NCI-H187 treated with DMSO at 0.1 percent for 48 hours (cell line): ENCODE measurements at regions not wholly inside any gene's neighbourhood (a gene's known extent, or its start where the extent isn't known, plus 50 kb on each side); places are given as distances from the start of the nearest gene placed in this dataset.

Experiments used
- DNase-seq: peaks from one replicate; lab custom pipeline; 2025; lab: John Stamatoyannopoulos, UW

DNA sequence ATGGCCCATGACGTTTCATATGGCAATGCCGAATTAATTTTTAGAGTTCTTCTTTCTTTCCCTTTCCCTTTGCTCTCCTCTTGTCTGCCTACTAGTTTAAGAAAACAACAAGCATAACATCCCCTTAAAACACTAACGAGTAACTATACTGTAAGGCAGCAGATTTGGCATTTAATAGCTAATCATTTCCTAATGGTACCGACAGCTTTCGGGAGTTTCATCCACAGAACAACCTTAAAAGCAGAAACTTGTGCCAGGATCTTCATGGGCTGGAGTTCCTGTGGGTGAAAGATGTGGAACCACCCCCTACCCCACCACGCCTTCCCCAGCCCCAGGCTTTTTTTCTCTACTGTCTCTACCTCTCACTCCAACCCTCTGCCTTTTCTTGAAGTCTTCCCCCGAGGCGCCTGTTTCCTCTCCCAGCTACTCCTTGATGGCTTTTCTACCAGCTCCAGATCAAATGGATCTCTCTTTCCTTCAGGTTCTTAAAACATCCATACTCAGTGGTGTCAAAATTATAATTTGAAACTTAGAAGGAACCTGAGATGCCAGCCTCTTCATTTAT lies 319.5 kb downstream of the PIK3R1 start:
- DNase-seq: no peak

DNA sequence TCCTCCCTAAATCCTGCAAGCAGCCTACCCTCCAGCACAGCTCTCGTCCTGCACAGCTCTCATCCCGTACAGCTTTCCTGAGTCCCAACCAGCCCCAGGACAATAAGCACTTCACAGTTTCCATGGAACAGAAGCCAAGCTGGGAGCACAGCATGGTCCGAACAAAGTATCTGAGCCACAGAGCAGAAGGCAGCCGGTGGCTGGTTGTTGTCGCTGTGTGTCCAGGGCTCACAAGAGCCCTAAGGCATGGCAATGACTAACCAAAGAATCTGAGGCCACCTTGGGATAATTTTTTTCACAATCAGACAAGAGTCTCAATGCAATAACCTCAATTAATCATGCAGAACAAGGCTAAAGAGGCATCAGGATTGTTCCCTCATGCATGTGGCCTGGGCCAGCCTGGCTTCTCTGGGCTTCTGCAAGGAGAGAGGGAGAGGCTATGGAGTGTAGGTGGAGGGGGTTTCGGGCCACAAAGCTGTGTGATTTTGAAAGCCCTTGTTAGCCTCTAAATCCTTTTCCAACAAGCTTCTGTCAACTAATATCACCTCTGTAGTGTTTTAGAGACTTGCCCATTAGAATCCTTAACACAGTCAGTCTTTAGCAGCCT lies 323.4 kb downstream of the PIK3R1 start:
- no peak for DNase-seq

DNA sequence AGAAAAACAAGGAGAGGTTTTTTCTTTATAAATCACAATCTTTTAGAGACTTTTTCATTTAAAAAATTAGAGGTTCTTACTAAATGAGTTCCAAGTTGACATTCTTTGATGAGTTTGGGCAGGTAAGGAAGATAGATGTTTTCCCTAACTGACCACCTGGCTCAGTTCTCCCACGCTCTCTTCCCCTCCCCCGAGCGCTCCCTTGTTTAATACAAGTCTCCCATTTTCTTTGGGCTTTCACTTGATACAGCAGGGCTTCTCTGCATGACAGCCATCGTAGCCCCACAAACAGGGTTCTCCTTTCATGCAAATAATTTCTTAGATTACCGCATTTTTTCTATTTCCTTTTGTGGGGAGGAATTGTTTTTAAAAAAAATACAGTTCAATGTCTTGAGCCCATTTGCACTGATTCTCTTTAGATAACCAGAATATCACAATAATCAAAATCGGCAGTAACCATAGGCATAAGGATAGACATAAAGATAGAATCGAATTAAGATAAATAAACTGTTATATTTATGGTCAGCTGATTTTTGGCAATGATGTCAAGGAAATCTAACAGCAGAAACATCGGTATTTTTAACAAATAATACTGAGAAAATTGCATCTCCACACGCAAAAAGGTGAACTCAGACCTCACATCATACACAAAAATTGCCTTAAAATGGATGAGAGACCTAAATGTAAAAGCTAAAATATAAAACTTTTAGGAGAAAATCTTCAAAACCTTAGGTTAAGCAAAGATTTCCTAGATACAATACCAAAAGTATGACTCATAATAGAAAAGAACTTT lies 325.4 kb downstream of the PIK3R1 start:
- DNase-seq: no peak

DNA sequence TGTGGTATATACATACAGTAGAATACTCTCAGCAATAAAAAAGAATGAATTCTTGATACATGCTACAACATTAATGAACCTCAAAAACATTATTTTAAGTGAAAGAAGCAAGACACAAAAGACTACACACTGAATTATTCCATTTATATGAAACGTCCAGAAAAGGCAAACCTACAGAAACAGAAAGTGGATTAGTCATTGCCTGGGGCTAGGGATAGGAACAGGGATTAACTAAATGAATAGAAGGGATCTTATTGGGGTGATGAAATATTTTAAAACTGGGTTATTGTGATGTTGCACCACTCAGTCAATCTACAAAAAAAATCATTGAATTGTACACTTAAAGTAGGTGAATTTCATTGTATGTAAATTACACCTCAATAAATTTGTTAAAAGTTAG lies 326.7 kb downstream of the PIK3R1 start:
- no peak for DNase-seq

DNA sequence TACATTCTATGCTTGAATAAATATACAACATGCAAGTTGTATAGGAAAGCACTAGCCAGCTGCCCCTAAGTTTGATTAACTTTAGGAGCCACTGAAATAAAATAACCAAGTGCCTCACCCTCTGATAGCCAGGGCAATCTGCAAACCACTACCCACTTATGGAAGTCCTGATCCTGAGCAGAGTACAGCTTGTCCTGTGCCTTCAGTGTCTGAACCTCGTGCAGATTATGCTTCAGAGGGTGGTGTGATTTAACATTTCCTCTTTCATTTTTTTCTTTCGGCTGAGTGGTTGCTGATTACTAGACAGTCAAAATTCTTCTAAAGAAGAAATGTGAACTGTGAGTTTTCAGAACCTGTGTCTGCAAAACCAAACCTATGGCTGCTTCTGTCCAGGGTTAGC lies 327.7 kb downstream of the PIK3R1 start:
- no peak for DNase-seq

DNA sequence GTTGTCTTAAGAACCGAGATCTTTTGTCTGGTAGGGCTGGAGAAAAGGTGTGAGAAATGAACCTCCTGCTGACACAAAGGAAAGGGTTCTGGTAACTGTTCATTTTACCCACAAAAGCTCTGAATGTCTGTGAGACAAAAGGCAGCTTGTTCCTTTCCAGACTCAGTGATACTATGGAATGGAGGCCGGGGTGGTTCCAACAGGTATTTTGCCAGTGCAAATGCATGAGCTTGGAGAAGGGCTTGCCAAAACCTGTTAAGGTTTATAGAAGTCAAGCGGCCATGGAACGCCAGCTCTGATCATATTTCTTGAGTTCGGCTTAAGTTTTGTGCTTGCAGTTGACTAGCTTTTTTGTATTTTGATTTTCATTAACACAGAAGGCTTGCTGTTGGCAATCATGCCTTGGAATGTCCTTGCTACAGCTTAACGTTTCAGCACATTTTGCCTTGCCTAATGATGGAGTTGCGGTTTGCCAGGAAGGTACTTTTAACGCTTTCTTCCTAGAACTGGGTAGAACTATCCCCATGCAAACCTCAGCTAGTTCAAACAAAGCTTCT lies 328.6 kb downstream of the PIK3R1 start:
- no peak for DNase-seq

DNA sequence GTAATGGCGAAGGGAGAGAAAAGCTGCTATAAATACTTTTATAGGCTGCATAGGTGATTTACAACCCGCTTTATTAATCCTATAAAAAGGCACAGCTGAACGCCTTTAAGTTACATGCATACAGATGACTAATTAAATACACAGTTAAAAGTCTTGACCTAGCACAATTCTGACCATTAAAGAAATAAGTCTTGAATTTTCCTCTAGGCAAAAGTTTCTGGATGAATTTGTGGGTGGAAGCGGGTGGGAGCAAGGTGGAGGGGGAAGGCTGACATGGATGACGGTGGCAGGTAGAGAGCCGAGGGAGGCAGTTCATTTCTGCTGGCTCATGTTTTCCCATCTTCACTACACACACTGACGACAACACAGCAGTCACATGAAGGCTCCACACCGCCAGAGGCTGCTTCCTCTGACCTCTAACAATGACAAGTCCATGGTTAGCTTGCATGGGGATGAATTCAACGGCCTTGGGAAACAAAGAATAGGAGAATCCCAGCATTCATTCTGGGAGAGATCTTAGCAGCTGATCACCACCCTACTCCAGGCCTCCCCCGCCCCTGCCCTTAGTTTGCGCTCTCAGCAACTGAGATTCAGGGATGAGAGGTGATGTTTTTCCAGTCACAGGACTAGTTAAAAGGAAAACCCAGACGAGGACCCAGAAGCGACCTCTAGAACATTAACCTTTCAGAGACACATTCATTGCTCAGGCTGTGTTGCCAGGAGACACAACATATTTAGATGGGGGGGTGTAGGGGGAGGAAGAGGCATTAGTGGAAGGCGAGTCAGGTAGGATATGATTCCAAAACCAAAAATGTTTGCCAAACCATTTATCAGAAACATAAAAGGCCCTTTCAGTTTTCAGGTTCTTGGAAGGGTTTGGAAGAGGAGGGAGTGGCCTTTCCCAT lies 329.3 kb downstream of the PIK3R1 start:
- DNase-seq: no peak

DNA sequence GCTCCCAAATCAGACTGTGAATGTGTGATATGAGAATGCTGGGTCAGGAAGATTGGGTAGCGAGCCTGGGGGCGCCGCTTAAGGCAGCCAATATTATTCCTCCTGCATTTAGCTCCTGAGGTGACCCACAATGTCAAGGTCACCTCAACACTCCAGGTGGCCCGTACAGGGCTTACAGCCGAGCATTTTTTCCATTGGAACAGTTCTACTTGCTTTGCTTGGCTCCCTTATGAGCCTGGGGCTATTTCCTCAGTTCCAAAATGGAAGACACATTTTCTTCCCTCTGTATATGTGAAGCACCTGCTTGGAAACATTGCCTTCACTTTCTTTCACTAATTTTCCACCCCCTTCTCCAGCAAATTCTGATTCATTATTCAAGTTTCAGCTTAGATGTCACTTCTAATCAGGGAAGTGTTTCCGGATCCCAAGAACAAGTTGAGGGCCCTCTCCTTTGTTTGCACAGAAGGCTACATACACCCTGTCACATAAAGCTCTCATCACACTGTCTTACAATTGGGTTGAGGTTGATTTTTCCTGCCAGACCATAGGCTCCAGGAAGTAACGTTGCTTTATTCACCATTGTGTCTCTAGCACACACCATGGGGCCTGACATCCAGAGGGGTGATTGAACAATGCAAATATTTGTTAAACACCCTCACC lies 330.2 kb downstream of the PIK3R1 start:
- DNase-seq: peak; percentile 73

GRCh38 chr5:68547056-68547455 lies 331.5 kb downstream of the PIK3R1 start:
- no peak for DNase-seq

GRCh38 chr5:68547622-68548021 lies 332.1 kb downstream of the PIK3R1 start:
- no peak for DNase-seq

GRCh38 chr5:68548959-68549676 lies 333.6 kb downstream of the PIK3R1 start:
- DNase-seq: peak; percentile 69

DNA sequence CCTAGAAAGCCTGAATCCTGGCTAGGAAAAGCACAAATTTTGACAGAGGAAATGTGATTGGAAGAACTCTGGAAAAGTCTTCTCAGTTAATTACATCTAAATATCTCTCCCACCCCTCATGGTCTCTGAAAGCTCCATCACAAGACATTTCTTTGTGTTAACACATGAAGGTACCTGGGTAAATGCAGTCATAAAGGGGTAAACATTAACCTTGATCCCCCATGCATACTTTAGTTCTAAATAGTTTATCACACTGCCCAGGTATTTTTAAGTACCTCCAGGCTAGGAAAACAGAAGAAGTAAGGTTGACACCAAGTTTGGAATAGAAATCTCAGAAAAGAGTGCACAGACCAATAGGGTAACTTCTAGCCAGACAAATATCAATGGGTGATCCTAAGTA lies 334.5 kb downstream of the PIK3R1 start:
- no peak for DNase-seq

GRCh38 chr5:68551436-68551835 lies 335.9 kb downstream of the PIK3R1 start:
- DNase-seq: no peak

- no peak for DNase-seq
Observed at GRCh38 chr5:68554571-68555279, 339.2 kb downstream of the PIK3R1 start.

DNA sequence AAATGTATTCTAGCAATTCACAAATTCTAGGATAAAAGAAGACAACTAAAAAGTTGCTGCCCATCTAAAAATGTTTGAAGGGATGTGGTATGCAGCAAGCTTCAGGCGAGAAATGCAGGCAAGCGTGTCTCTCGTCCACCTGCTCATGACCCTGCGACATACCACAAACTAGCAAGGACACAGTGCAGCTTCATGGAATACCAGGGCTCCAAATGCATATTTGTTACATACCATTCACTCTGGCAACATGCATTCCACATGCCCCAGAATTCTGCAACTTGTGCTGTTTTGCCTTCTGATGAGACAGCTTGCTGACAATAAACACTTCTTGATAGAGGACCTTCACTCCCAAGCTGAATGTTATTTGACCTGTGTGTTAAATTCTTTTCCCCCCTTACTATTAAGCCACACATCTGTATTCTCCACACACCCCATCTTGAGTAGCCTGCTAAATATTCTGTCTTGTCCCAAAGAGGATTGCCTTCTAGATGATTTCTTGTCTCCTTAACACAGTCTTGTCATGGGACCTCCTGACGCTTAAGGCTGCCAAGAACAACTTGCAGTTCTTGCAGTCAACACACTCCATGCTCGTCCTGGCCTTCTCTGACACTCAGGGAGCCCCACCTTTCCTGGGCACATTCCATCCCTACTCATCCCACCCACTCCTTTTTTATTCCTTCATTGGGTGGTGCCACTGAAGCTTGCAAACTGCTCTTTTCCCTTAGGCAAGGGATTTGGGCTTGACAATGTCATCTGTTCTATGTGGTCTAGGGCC lies 340.5 kb downstream of the PIK3R1 start:
- no peak for DNase-seq

GRCh38 chr5:68557162-68557936 lies 341.8 kb downstream of the PIK3R1 start:
- no peak for DNase-seq

GRCh38 chr5:68562308-68562707 lies 346.8 kb downstream of the PIK3R1 start:
- DNase-seq: peak; percentile 18

DNA sequence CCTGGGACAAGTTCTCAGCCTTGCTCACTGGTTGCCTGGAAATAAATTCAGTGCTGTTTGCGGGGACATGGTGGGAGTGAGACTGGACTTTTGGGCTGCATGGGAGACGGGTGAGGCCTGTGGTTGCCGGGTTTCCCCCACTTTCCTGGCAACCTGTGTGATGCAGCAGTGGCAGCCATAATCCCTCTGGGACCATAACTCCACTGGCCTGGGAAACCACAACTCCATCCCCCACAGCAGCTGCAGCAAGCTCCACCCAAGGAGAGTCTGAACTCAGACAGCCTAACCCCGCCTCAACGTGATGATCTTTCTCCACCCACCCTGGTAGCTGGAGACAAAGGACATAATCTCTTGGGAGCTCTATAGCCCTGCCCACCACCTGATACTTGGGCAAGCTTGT lies 349.9 kb downstream of the PIK3R1 start:
- DNase-seq: peak; percentile 95

DNA sequence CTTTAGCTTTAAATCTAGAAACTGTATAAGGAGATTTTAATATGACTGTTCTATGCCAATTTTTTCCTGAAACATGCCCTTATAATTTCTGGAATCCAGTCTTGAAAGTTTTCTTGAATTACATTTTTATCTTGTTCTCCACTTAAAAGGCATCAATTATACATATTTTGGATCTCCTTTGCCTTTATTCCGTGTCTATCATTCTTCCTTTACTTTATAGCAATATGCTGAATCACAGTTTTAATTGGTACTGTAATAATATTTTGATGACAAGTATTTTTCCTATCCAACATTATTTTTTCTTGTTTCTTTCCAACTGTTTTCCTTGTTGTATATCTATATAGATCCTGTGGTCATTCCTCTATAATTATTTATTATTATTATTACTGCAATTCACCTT lies 361.2 kb downstream of the PIK3R1 start:
- no peak for DNase-seq
